ENCODE measurements at regions not wholly inside any gene's neighbourhood (a gene's known extent, or its start where the extent isn't known, plus 50 kb on each side); places are given as distances from the start of the nearest gene placed in this dataset.

DNA sequence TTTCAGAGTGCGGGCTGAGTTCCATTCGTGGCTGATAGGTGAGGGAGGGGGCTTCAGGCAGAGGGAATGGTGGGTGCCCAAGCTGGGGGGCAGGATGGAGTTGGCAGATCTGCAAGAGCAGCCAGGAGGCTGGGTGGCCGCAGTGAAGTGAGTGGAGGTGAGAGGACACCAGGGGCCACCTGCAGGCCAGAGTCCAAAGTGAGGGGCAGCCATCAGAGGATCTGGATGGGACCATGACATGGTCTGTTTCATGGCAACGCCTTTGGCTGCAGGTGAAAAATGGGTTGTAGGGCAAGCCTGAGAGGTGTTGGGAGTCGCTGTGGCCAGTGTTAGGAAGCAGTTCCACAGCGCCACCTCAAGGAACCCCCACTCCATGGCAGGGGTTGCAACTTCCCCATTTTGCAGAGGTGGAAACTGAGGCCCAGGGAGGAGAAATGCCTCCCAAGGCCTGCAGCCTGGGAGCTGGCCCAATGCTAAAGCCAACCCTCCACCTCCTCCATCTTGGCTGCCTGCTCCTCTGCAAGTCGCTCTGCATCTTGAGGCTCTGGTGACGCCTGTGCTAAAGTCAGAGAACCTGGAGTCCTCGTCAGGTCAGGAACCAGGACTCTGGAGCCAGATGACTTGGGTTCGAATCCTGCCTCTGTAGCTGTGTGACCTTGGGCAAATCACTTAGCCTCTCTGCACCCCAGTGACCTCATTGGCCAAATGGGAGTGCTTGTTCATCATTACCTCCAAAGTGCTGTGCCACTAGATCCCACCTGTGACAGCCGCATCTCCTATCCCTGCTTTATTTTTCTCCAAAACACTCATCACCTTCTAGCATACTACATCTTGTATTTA, 153.8 kb downstream of the CEBPB start:
- DNase-seq: no peak

DNA sequence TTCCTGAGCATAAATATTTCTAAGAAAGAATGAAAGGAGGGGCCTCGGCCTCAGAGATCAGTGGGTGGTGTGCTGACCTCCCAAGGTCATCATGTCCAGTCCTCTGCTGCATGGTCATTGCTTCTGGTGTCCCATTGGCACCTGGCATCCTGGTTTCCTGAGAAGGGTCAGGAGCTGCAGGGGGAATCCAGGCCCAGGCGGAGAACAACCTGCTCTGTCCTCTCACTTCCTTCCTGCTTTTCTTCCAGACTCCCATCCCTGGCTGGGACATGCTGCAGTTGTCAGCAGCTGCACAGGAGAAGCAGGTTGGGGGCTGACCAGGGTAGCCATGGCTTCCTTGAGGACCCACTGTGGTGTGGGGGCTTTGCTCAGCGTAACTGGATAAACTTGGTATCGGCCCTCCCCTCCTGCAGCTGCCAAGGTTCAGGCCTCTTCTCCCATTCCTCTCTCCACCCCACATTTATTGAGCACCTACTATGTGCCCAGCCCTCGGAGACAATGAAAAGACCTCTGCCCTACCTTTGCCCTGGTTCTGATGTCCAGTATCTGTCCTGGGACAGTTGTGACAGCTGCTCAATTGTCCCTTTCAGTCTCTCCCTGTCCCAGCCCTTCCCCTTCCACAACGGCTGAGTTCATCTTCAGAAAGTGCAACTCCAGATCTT, 155.2 kb downstream of the CEBPB start:
- DNase-seq: no peak

DNA sequence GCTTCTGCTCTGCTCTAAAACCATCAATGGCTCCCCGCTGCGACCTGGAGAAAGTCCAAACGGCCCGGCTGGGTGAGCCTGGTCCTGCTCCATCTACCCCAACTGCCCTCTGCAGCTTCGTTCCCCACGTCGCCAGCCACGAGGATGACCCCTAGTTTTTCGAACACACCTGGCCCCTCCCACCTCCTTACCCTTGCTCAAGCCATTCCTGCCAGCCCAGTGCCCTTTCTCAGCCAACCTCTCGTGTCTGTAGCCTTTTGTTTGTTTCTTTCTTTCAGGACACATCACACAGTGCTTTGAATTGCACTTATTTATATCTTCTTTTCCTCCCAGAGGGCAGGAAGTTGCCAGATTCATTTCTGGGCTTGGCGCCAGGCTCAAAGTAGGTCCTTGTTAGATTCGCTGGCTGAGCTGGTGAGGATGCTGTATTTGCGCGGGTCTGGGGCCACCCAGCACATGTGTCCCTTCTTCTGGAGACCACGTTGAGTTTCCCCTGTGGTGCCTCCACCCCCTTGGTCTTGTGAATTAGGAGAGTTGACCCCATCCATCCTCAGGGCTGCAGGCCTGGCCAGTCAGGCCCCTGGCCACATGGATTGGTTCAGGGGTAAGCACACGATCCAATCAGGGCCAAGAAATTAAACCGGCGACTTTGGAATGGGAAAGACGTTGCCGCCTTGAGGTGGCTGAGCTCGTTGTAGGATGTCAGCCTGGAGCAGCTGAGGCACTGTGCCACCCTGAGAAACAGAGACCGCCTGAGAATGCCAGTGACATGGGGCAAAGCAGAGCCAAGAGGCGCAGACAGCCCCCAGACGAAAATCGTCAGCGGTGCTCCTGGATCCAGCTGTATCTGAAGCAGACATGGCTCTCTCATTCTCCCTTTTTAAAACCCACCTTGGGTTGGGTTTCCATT, 156.0 kb downstream of the CEBPB start:
- peak; percentile 89 for DNase-seq

DNA sequence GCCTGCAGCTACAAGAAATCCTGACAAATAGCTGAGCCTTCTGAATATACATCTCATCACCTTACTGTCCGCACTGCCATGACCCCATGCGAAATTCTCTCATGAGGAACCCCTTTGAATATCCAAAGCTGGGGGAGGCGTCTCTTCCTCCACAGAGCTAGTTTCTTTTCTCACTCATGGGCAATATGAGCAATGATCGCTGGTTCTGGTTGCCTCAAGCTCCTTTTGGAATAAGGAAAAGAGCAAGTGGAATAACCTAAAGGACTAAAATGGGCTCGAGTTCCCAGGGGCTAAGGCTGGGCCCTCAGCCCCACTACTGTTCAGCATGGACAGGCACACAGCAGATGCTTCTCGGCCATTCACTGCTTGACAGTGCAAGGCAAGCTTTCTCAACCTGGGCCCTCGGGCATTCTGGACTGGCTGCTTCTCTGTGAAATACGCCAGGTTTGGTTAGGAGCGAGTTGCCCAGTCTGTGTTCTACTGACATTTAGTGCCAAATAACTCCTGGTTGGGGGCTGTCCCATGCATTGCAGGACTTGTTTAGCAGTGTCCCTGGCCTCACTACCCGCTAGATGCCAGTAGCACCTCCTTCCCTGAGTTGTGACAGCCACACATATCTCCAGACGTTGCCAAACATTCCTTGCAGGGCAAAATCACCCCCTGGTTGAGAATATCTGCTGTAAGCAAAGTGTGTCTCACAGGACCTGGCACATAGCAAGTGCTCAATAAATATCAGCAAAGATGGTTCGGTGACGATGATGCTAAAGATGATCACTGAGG, 156.8 kb downstream of the CEBPB start:
- no peak for DNase-seq

DNA sequence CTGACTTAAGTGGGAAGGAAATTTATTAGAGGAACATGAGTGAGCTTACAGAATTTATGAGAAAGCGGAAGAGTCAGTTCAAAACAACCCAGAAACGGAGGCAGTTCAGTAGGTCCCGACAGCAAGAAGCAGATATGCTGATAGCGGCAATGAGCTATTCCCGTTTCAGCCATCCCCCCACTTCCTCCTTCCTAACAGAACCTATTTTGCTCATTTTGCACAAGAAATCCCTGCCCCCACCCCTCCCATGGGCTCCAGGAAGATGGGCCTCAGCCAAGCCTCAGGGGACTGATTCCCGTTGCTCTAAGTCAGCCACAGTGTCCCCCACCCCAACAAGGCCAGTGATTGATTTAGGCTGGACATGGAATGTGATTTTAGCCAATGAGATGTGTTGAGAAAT, 157.5 kb downstream of the CEBPB start:
- no peak for DNase-seq

DNA sequence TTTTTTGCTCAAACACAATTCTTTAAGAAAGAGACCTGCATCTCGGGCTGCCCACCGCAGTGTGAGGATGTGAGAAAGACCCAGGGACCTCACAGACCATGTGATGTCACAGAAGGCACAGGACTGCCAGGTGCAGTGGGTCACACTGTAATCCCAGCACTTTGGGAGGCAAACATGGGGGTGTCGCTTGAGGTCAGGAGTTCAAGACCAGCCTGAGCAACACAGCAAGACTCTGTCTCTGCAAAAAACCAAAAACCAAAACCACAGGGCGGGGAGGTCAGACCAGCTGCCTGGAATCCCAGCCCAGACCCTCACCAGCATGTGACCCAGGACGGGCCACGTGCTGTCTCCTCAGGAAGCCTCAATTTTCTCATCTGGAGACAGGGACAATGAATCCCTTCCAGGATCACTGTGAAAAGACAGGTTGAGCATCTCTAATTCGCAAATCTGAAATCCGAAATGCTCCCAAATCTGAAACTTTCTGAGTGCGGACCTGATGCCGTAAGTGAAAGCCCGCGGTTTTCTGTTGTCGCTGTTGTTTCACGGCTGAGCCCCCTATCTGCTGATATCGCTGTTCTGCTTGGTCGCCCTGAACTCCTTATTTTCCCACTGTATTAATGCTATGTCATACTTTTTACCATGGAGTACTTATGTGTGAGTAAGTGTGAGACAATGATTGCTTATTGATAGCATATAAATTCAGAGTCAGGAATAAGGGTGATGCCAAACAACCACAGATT, 159.5 kb upstream of the PTPN1 start:
- no peak for DNase-seq

DNA sequence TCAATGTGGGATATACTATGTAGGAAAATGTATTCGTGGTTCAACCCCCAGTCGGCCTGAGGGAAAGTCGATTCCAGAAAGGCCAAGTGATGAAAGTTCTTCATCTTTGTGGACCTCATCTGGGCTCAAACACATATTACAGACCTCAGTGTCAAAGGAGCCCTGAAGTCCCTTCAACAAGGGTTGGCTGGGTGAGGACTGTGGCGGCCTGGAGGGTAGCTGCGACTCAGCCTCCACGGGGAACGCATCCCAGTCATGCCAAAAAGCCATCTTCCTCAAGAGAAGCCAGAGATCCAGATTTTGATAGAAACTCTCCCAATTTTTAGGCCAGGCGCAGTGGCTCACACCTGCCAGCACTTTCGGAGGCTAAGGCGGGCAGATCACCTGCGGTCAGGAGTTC, 158.6 kb upstream of the PTPN1 start:
- no peak for DNase-seq

DNA sequence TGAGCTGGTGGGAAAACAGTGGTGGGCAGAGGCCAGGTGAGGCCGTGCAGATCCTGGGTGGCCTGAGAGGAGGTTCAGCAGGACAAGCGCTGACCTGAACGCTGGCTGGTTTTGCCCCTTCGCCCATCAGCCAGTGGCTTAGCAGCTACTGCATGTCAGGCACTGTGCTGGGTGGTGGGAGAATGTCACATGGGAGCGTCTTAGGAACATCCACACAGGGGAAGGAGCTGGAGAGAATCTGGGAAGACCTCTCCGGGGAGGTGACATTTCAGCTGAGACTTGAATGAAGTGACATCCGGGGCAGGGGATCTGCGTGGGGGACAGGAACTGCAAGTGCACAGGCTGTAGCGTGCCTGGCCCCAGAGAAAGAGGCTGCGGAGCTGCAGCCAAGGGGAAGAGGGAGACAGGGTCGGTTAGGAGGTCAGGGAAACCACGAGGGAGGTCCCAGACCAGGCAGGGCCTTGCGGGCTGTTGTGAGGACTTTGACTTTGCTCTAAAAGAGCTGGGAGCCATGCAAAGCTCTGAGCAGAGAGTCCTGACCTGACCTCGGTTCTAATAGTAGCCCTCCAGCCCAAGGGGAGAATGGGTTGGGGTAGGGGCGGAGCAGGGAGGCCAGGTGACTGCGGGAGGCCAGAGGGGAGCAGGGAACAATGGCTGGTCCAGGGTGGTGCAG, 156.8 kb upstream of the PTPN1 start:
- no peak for DNase-seq

DNA sequence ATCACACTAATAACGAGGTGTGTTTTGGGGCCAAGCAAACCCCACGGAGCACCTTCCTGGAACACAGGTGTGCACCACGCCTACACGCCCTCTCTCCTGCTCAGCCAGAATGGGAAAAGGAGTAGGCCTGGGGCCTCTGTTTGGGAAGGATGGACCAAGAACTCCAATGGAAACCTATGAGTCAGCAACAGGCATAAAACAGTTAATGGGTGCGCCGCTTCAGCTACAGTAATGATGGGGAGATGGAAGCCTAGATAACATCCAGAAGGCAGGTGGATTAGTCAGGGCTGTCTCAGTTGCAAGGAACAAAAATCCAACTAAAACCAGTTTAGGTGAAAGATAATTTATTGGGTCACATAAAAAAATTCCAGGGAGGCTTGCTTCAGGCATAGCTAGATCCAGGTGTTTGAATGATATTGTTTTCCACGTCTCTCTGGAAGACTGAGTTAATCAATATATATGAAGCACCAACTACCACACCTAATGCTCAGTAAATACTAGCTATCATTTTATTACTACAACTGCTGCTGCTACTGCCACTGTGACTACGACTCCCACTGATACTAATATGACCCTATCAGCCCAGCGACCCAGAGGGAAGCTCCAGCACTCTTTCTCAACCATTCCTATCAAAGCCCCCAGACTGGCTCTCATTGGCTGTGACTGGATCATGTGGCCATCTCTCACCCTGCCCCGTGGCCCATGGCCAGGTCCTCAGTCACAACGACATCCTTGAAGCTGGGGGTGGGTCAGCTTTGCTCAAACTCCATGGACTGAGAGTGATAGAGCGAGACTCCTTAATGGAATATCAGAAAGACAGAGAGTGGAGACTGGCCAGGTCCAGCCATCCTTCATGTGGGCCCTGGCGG, 155.2 kb upstream of the PTPN1 start:
- no peak for DNase-seq

DNA sequence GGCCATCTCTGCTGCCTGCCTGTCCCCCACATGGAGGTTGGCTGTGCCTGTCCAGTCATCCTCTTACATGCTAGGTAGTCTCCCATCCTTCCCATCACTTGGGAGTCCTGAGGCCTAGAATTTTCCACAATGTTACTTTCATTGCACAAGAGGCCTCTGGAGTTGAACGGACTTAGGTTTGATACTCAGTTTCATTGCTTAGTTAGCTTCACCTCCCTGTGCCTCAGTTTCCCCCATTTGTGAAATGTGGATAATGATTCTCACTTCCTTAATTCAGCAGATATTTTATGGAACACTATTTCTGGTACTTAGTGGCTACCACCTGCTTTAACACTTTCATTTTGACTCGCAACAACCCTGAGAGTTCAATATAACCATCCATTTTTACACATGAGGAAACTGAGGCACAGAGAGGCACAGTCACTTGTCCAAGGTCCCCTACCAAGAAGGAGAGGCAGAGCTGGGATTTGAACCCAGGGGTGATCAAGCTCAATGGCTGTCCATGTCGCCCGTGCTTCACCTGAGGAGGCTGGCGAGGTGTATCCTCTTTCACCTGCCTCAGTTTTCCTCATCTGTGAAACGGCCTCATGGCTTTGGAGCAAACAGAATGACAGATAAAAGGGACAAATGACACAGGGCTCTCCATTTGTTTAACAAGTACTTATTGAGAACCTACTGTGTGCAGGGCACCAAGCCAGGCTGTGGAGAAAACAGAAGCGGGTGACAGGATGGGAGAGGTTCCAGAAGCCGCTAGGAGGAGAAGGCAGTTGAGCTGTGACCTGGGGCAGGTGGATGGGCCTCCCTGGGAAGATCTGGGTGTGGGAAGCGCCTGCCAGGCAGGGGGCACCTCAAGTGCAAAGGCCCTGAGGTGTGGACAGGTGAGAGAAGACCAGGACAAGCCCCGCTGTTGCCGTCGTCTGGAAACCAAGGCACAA, 154.3 kb upstream of the PTPN1 start:
- DNase-seq: no peak

DNA sequence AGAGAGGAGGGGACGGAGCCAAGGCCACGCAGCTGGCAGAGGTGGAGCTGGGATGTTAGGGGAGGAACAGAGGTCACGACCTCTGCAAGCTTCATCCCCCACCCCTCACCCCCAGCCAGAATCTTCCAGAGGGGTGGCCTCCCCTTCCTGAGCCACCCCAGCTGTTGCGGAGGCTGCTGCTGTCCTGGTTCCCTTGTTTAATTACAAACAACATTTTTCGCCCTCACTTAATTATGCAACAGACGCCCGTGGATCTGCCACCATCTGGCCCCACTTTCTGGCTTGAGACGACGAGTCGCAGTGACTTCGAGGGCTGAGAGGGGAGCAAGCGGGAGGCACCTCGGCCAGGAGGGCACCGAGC, 153.7 kb upstream of the PTPN1 start:
- DNase-seq: no peak

DNA sequence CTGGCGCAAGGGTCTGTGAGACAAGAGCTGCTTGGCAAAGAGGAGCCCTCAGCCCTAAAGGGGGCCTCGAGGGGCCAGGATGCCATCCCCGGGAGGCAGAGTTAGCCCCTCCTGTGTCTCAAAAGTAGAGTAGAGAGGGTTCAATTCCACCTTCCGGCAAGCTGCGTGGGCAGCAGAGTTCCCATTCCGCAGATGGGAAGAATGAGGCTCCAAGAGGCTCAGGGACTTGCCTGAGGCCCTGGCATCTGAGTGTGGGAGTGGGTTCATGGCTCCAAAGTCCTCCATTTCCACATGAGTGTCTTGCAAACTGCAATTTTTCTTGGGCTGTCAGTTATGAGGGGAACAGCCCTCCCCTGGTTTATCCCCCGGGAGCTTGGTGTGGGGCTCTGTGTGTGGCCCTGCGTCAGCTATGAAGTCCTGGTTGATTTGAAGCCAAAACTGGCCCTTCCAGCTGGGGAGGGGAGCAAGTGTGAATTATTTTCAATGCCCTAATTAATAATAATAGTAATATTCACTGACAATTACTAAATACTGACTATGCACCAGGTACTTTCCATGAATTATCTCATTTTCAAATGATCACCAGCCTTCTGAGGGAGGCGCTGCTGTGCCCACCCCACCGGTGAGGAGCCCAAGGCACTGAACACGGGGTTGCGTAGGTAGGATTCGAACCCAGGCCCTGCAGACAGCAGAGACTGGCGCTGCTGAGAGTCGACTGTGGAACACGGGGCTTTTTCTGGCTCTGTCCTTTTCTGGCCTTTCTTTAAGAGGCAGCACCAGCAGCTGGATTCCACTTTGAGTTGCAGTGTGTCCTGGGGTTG, 153.0 kb upstream of the PTPN1 start:
- DNase-seq: no peak

DNA sequence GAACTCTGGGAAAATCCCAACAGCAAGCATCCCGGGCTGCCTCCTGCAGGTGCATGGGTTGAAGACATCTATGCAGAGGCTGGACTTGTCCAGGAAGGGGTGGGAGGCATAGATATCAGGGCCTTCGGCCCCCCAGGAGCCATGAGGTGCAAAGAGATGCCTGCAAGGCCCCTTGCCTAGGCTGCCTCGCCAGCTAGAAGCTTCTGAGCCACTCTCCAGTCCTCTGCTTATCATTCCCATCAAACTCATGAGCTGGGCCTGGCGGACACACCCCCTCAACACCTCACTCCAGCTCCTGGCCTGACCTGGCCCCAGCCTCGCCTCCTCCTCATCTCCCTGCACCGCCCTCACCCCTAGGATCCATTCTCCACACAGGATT, 152.4 kb upstream of the PTPN1 start:
- DNase-seq: no peak

DNA sequence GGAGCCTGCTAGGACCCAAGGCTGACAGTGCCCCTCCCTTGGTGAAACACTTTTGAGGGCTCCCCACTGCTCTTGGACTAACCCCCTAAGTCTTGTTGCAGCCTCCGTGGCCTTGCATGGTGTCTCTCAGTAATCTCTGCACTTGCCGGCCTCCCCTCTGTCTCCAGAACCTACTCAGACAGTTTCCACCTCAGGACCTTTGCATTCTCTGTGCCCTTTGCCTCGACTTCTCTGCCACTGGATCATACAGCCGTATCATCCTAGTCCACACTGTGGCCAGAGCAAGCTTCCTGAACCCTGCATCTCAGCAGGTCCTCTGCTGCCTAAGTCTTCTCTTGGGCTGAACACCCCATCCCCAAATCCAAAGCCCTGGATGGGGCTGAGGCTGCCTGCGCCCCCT, 152.0 kb upstream of the PTPN1 start:
- DNase-seq: no peak

DNA sequence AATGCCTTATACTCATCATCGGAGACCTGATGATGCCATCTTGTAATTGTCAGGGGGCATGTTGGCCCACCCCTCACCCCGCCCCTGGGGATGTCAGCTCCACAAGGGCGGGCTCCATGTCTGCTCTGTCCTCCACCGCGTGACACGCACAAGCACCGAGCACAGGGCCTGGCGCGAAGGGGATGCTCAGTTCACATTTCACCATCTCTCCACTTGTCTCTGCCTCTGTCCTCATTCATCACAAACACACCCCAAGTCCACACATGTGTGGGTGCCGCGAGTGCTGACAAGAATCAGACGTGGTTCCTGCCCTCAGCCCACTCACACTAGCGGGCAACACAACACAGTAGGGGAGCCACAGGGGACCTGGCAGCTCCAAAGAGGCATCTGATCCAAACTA, 151.2 kb upstream of the PTPN1 start:
- no peak for DNase-seq

DNA sequence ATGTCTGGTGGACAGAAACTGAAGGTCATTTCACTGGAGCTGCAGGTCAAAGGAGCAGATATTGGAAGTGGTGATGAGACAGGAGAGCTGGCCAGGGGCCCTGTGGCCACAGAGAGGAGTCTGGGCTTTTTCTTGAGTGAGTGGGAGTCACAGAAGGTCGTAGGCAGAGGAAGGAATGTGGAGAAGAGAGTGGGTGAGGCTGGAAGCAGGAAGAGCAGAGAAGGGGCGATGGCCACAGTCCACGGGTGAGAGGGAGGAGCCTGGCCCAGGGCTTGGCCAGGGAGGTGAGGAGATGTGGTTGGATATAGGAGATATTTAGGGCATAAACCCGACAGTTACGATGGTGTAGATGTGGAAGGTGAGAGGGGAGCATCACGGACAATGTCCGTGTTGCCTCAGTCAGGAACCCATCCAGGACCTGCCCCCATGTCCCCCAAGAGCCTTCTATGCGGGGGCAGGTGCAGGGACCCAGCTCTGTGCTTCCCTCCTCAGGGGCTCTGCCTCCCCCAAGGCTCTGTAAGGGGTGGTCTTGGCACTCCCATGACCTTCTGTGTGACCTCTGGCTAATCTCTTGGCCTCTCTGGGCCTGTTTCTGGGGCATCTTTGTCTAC, 150.5 kb upstream of the PTPN1 start:
- DNase-seq: no peak

DNA sequence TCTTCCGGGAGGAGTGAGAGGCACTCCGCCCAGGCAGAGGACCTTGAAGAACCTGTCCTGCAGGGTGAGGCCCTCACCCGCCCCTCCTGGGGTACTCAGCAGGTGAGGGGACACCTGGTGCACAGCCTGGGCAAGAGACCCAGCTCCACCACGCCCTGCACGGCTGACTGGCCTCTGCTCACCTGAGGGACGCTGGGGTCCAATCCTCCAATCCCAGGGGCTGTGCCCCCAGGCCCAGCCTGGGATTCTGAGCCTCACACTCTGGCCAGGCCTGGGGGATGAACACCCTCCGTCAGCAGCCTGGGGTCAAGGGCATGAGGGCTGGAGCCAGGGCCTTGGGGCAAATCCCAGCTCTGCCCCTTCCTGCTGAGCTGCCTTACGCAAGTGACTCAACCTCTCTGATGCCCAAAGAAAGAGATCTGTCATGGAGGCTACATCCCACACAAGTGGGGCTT, 149.9 kb upstream of the PTPN1 start:
- DNase-seq: no peak

DNA sequence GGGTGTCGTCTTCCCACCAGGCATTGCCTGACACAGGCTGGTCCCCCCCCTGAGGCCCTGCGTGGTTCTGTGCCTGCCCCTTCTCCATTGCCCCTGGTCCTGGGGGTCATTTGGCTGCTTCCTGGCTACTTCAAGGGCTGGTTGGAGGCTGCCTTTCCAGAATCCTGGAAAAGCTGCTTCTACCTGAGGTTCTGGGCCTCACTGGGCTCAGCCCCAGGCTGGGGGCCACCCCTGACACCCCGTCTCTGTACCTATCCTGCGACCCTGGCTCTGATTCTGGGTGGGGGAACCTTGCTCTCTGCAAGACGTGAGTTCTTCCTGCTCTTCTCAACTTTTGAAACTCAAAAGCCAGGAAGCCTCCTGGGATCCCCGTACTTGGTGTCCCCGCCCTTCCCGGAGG, 149.3 kb upstream of the PTPN1 start:
- DNase-seq: no peak
